Upper lobe of left lung (tissue), 4 donors: ENCODE measurements at regions not wholly inside any gene's neighbourhood (a gene's known extent, or its start where the extent isn't known, plus 50 kb on each side); places are given as distances from the start of the nearest gene placed in this dataset.

ENCODE experiments used
- EP300 ChIP-seq, 4 donors: sonication (generic); formaldehyde crosslinking; IDR thresholded peaks; one replicate each; pipeline ENCODE4 v1.5.1; 2017; ENCODE audit warnings: antibody characterized with exemption in 4 of 4, control low read depth in 2 of 4
- POLR2A ChIP-seq, 4 donors: fragments of 450-650 bp; IDR thresholded peaks; one replicate each; pipeline ENCODE4 v1.5.1; 2016 to 2017; ENCODE audit warnings: antibody characterized with exemption in 4 of 4, mild to moderate bottlenecking in 2 of 4
- POLR2AphosphoS5 ChIP-seq, 2 donors: sonication (generic); formaldehyde crosslinking; IDR thresholded peaks; one replicate each; pipeline ENCODE4 v1.5.1; 2017; ENCODE audit warnings: antibody characterized with exemption in 2 of 2
- TF ChIP-seq, protein P1 (sequence below), 6 experiments: fragments of 450-650 bp in 4 of 6; fragments of 200-600 bp in 2 of 6; sonication (generic) in 2 of 6; IDR thresholded peaks; one replicate each; pipeline ENCODE4 v1.5.1; 2016 to 2019; ENCODE audit warnings: antibody characterized with exemption in 6 of 6

DNA sequence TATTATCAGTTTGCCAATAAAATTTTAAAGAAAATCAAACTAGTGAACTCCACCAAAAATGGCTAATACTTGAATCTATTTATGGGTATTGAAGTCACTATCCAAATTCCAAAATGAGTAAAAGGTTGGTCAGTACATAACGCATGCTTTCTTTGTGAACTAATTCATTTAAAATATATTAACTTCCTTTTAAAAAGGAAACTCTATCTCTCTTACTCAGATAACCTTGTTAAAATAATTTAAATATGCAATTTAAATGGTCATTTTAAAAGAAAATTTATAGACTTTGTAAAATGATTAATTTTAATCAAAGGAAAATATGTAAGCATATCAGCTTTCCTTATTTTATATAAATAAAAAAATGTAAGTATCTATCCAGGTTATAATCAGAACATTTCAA is 419.4 kb upstream of the ZNF385D start:
- no peak for TF ChIP-seq EP300 (IDR thresholded peaks at IDR 0.05)
- TF ChIP-seq POLR2A (IDR thresholded peaks at IDR 0.05) = no peak
- TF ChIP-seq POLR2AphosphoS5 (IDR thresholded peaks at IDR 0.05) = no peak
- TF ChIP-seq, protein P1, sequence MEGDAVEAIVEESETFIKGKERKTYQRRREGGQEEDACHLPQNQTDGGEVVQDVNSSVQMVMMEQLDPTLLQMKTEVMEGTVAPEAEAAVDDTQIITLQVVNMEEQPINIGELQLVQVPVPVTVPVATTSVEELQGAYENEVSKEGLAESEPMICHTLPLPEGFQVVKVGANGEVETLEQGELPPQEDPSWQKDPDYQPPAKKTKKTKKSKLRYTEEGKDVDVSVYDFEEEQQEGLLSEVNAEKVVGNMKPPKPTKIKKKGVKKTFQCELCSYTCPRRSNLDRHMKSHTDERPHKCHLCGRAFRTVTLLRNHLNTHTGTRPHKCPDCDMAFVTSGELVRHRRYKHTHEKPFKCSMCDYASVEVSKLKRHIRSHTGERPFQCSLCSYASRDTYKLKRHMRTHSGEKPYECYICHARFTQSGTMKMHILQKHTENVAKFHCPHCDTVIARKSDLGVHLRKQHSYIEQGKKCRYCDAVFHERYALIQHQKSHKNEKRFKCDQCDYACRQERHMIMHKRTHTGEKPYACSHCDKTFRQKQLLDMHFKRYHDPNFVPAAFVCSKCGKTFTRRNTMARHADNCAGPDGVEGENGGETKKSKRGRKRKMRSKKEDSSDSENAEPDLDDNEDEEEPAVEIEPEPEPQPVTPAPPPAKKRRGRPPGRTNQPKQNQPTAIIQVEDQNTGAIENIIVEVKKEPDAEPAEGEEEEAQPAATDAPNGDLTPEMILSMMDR (IDR thresholded peaks at IDR 0.05) = no peak
